GM21825 (cell line): ENCODE measurements at regions not wholly inside any gene's neighbourhood (a gene's known extent, or its start where the extent isn't known, plus 50 kb on each side); places are given as distances from the start of the nearest gene placed in this dataset.
"Not testable (repeated sequence)": the region's sequence is repeated elsewhere in the genome, so short reads cannot be mapped to it uniquely, and the experiment has no call there.

Experiments used
- ATAC-seq: cut with Tn5 transposase; IDR thresholded peaks from one replicate; pipeline ENCODE4 v1.9.1; 2021; ENCODE audit warnings: mild to moderate bottlenecking, moderate library complexity; ENCODE audit not compliant: unreplicated experiment

DNA sequence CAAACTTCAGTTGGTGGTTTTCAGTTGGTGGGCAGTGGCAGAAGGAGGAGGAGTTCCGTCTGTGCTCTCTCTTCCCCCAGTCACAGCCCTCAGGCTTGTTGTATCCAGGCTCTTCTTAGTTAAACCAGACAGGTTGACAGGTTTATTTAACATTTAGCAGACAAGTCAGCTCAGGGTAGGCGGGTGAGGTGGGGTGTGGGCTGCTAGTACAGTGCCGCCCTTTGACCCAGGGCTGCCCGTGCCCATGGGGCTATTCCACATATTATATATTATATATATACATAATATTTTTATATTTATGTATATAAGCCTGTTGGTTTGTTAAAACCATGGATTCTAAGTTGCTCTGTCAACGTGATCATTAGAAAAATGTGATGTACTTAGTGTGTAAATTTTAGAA, 1740.6 kb upstream of the DEFB115 start:
- ATAC-seq, result not testable (repeated sequence)

DNA sequence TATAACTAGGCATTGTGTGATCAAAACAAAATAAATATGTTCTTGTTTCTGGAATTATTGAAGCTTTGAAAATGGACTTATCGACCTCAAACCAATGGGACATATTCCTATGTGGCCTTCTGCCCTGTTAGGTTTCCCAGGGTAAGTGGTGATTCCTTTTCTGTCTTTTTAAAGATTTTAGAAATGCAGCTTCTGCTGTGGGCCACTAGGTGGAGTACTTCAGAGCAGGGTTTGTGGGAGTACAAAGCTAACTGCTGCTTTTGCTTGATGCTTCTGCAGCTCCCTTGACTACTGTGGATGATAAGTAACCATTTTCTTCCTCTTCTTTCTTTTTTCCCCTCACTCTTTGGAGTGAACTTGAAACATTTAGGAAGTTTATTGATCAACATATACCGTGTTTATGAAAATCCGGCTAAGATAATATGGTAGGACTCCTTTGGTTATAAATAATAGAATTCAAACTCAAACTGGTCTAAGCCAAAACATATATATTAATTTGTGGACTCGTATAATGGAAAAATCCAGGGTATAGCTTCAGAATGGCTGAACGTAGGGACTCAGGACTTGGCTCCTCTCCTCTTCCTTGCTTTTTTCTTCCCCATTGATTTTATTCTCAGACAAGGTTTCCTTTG, 1737.7 kb upstream of the DEFB115 start:
- ATAC-seq, result not testable (repeated sequence)

DNA sequence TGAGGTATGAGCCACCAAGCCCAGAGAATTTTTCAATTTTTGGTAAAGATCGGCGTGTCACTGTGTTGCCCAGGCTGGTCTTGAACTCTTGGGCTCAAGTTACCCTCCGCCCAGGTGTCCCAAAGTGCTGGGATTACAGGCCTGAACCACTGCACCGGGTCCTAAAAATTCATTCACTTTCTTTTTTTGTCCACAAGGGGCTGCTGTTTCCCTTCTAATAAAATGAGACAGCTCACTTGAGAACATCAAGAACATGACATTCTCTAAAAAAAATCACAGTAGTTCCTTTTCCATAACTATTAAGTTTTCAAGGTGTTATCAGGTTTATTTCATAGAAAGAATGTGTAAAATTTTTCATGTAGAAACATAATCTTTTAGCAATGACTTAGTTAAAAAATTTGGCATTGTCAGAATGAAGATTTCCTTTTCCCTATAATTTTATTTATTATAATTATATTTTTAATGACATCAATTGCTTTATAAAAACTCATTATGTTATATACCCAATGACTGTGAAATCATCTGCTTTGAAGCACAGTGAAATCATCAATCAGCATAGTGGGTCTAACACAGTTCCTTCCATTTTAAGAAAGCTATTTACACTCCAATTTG, 1723.8 kb upstream of the DEFB115 start:
- not testable (repeated sequence) for ATAC-seq

DNA sequence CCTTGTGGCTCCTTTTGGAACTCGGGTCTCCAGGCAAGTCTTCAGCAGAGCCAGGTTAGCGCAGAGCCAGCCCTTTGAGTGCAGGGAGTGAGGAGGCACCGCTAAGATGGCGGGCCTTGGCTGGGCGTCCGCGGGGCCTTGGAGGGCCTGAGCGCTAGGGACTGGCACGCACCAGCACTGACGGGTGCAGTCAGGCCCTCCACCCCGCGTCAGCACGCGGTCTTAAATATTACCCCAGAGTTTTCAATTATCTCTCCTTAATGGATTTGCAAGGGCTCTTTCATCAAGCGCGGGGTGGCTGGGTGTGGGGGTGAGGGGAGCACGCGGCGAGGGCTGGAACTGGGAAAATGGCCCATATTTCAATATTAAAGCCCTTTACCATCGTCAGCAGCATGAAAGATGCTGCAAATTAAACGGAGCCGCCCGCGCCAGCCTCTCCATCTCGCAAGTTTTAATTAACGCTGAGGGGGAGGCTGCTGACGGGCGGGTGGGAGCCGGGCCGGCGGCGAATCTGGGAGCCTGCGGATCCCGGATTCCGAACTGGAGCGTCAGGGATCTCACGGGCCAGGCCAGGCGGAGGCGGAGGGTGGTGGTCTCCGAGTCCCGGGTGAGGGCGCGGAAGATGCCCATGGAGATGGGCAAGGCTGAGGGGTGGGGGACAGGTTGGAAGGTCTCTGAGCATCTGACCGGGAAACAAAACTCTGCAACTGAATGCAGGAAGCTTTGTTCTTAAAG, 1690.4 kb upstream of the DEFB115 start:
- ATAC-seq, result not testable (repeated sequence)

DNA sequence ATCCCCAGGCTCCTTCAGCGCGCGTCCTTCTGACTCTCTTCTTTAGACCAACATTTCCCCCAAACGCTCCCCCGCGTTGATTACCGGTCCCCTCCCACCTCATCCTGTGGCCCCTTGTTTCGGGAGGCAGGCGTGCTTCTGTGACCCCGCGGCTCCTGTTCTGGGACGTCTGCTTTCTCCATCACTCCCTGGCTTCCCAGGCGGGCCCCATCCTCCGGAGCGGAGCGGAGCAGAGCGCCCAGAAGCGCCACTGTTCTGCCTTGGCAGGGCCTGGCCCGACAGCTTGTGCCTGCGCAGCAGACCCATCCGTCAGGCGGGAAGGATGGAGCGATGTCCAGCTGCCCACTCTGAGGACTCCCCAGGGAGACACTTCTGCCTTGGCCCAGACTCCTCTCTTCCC, 1689.8 kb upstream of the DEFB115 start:
- not testable (repeated sequence) for ATAC-seq

DNA sequence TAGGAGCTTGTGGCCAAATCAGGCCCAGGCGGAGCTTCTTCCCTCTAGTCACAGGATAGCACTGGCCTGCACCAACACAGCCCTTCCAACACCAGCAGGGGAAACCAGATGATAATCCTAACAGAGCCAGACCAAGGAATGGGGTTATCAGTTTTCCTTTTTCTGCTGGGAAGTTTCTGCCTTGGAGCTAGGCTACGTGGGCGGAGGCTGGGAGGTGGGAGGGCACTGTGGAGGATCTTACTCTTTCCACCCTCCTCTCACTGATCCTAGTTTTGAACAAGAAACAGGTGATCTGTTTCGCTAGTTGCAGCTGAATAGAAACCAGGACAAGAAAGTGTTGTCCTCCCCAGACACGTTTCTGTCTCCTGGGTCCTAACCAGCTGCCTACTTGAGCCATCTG, 1687.3 kb upstream of the DEFB115 start:
- not testable (repeated sequence) for ATAC-seq

DNA sequence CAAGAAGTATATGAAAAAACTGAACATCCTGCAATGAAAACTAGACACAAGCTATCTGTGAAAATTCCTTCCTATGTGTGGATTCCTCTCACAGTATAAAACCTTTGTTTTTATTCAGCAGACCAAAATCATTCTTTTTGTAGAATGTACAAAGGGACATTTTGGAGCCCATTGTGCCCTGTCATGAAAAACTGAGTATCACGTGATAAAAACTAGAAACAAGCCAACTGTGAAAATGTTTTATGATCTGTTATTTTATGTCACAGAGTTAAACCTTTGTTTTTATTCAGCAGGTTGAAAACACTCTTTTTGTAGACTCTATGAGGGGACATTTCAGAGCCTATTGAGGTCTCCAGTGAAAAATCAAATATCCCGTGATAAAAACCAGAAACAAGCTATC, 1667.9 kb upstream of the DEFB115 start:
- not testable (repeated sequence) for ATAC-seq

DNA sequence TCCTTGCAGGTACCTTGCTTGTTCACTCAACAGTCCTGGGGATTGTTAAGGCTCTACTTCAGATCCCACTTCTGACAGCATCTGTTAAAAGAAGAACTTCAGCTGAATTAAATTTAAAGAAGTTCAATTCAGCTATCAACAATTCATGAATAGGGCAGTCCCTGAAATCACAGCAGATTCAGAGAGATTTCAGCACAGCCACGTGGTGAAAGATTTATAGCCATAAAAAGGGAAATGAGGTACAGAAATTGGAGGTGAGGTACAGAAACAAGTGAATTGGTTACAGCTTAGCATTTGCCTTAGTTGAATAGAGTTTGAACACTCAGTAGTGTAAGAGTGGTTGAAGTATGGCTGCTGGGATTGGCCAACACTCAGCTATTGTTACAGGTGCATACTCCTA, 1653.3 kb upstream of the DEFB115 start:
- ATAC-seq, result not testable (repeated sequence)

DNA sequence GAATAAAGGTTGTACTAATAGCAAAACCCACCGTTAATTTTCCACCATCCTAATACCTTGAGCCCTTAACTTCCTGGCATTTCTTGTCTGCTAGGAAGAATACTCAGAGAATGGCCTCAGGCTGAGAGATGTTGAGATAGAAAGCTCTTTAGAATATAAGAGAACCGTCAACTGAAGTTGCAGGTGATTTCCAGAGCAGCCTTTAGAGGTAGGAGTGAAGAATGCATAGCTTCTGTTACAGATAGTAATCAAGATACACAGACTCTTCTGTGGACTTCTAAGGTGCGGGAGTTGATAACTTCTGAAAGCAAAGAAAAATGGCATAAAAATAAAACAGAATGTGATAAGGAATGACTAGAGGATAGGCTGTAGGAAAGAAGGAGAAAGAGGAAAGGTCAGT, 1651.3 kb upstream of the DEFB115 start:
- ATAC-seq, result not testable (repeated sequence)

DNA sequence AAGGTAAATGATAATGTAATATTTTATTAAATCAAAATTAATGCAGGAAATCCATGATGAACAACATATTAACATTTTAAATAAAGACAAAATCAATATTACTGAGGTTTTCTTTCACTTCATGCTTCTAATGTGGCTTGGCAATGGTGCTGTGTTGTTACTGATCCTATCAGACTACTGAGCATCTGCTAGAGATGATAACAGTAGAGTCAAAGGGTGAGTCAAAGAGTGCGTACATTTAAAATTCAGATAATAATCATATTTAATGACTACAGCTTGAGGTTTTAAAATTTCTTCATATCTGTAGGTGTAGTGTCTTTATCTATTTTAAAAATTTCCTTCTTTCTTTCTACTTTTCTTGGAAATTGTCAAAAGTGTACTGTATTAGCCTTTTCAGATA, 1628.1 kb upstream of the DEFB115 start:
- ATAC-seq, result not testable (repeated sequence)
